ENCODE measurements at regions not wholly inside any gene's neighbourhood (a gene's known extent, or its start where the extent isn't known, plus 50 kb on each side); places are given as distances from the start of the nearest gene placed in this dataset.

DNA sequence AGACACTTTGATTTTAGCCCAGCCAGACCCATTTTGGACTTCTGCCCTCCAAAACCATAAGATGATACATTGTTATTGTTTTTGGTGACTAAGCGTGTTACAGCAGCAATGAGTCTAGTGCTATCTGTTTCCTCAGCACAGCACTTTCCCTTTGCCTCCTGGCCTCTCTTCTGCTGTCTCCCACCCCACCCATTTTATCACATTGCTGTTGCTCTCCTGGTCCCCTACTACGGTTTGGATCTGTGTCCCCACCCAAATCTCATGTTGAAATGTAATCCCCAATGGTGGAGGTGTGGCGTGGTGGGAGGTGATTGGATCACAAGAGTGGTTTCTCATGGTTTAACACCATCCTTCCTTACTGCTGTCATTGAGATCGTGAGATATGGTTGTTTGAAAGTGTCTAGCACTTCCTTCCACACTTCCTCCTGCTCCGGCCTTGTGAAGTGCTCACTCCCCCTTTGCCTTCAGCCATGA is 59.8 kb upstream of the CD82 start:
- Histone ChIP-seq H3K79me2 (ENCODE audit: insufficient read depth, low read length) (no peaks in the 10 kb centered on the region), H2AFZ (ENCODE audit: low read depth, low read length, poor library complexity, severe bottlenecking) (no peak overlapping the region), H3K27me3 (ENCODE audit: insufficient read depth, low read length) (peaks cover 5% of the 10 kb centered on the region; the same call in 1 of the 2 replicates), H3K36me3 (ENCODE audit: control insufficient read depth in 1 of 2, insufficient read depth in 2 of 2, low read length in 2 of 2) (no peaks in the 10 kb centered on the region), H3K9ac (ENCODE audit: low read length) (no peak overlapping the region), H4K20me1 (ENCODE audit: insufficient read depth) (no peaks in the 10 kb centered on the region), H3K9me2 (ENCODE audit: insufficient read depth) (no peaks in the 10 kb centered on the region), H3K9me3 (ENCODE audit: control insufficient read depth in 1 of 2, insufficient read depth in 1 of 2, low read depth in 1 of 2, low read length in 2 of 2) (no peaks in the 10 kb centered on the region; a peak in 1 of 4 replicates), H3K27ac (ENCODE audit: low read depth, low read length) (no peak overlapping the region), H3K4me2 (ENCODE audit: low read length) (peak overlapping the region; percentile 56; the same call in 1 of the 2 replicates), H3K4me3 (replicated peaks in 1 of 2; ENCODE audit: low read depth in 1 of 2, low read length in 2 of 2) (no peak overlapping the region), H3K4me1 (ENCODE audit: control insufficient read depth in 1 of 2, insufficient read depth in 2 of 2, low read length in 2 of 2) (peaks cover 15 to 18% of the 10 kb centered on the region in 2 experiments)
- intact Hi-C loops (cut with micrococcal nuclease): no loop called here
- ChIA-PET POLR2A (no interaction called here), RAD21 (ENCODE audit: low non-redundant PET in 1 of 2, low total read pairs in 2 of 2, uncharacterized antibody in 2 of 2, unreplicated experiment in 2 of 2) (no interaction called here), CTCF (no interaction called here)
- BruUV-seq (replicated peaks): no TSS peak
- DNase-seq (ENCODE audit: low read depth, low spot score) (no peak), ATAC-seq (no peak)
- TF ChIP-seq RAD21 (IDR thresholded peaks at IDR 0.05; ENCODE audit: low read depth): no peak

DNA sequence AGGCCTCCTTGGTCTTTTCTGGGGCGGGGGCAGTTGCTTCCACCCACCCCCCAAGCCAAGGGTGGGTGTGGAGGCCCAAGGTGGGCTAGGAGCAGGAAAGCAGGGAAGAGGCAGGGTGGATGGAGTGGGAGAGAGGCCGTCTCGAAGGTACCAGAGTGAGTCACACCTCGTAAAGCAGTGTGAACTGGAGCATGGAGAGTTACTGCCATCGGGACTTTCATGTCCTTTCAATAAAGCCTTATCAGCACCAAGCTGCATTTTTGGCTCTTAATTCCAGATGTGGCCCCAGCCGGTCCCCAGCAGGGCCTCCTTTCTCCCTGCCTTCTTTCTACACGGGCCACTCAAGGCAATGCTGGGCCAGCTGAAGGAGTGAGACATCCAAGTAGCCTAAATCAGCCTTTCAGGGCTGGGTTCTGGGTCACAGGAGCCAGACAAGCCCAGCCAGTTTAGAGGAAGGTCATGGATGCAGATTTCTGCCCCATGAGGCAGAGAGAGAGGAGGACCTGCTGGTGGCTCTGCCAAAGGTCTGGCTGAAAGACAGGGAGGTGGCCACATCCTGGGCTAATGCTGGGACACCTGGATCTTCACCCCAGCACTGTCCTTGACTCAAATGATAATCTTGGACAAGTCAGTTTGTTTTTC is 59.0 kb upstream of the CD82 start:
- H3K79me2 ChIP-seq (ENCODE audit: insufficient read depth, low read length): no peaks in the 10 kb centered on the region
- H3K9ac ChIP-seq (ENCODE audit: low read length): no peak overlapping the region
- peak; percentile 88 for ATAC-seq
- H3K4me3 ChIP-seq (replicated peaks in 1 of 2; ENCODE audit: low read depth in 1 of 2, low read length in 2 of 2): no peak overlapping the region
- no peak overlapping the region for H2AFZ ChIP-seq (ENCODE audit: low read depth, low read length, poor library complexity, severe bottlenecking)
- DNase-seq (ENCODE audit: low read depth, low spot score): peak; percentile 44
- H3K27me3 ChIP-seq (ENCODE audit: insufficient read depth, low read length): peaks cover 14% of the 10 kb centered on the region; the same call in 1 of the 2 replicates
- H3K4me1 ChIP-seq (ENCODE audit: control insufficient read depth in 1 of 2, insufficient read depth in 2 of 2, low read length in 2 of 2): peaks cover 15 to 18% of the 10 kb centered on the region in 2 experiments
- no peaks in the 10 kb centered on the region; a peak in 1 of 4 replicates for H3K9me3 ChIP-seq (ENCODE audit: control insufficient read depth in 1 of 2, insufficient read depth in 1 of 2, low read depth in 1 of 2, low read length in 2 of 2)
- ChIA-PET POLR2A (no interaction called here), CTCF (no interaction called here), RAD21 (ENCODE audit: low non-redundant PET in 1 of 2, low total read pairs in 2 of 2, uncharacterized antibody in 2 of 2, unreplicated experiment in 2 of 2) (no interaction called here)
- H3K4me2 ChIP-seq (ENCODE audit: low read length): peak overlapping the region; percentile 56
- H3K9me2 ChIP-seq (ENCODE audit: insufficient read depth): no peaks in the 10 kb centered on the region
- intact Hi-C loops (cut with micrococcal nuclease): no loop called here
- no TSS peak for BruUV-seq (replicated peaks)
- no peaks in the 10 kb centered on the region for H3K36me3 ChIP-seq (ENCODE audit: control insufficient read depth in 1 of 2, insufficient read depth in 2 of 2, low read length in 2 of 2)
- no peak overlapping the region for H3K27ac ChIP-seq (ENCODE audit: low read depth, low read length)
- TF ChIP-seq, protein P1, sequence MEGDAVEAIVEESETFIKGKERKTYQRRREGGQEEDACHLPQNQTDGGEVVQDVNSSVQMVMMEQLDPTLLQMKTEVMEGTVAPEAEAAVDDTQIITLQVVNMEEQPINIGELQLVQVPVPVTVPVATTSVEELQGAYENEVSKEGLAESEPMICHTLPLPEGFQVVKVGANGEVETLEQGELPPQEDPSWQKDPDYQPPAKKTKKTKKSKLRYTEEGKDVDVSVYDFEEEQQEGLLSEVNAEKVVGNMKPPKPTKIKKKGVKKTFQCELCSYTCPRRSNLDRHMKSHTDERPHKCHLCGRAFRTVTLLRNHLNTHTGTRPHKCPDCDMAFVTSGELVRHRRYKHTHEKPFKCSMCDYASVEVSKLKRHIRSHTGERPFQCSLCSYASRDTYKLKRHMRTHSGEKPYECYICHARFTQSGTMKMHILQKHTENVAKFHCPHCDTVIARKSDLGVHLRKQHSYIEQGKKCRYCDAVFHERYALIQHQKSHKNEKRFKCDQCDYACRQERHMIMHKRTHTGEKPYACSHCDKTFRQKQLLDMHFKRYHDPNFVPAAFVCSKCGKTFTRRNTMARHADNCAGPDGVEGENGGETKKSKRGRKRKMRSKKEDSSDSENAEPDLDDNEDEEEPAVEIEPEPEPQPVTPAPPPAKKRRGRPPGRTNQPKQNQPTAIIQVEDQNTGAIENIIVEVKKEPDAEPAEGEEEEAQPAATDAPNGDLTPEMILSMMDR (IDR thresholded peaks at IDR 0.05 in 2 of 3, conservative IDR thresholded peaks at IDR 0.05 in 1 of 3; ENCODE audit: borderline replicate concordance in 1 of 3, insufficient read depth in 1 of 3, low read depth in 2 of 3, low read length in 2 of 3): no peak
- TF ChIP-seq TCF7L2 (IDR thresholded peaks at IDR 0.05; ENCODE audit: borderline replicate concordance, extremely low read depth, insufficient read depth, insufficient read length): peak; percentile 98
- no peaks in the 10 kb centered on the region for H4K20me1 ChIP-seq (ENCODE audit: insufficient read depth)

Measured in HCT116 (cell line).